H7 (cell line): ENCODE measurements at regions not wholly inside any gene's neighbourhood (a gene's known extent, or its start where the extent isn't known, plus 50 kb on each side); places are given as distances from the start of the nearest gene placed in this dataset.

Experiments used
- DNase-seq: peaks from one replicate; pipeline ENCODE4 v3.0.0; 2012
- H3K27me3 ChIP-seq: 2 replicates; pipeline ENCODE4 v1.6.0; 2011; ENCODE audit warnings: mild to moderate bottlenecking, low read length; ENCODE audit not compliant: control insufficient read depth, insufficient read depth
- H3K36me3 ChIP-seq: replicated peaks from 2 replicates; pipeline ENCODE4 v1.5.1; 2011; ENCODE audit warnings: low read length; ENCODE audit not compliant: control insufficient read depth, insufficient read depth
- H3K4me3 ChIP-seq: 2 replicates; pipeline ENCODE4 v1.5.1; 2011; ENCODE audit warnings: low read depth, mild to moderate bottlenecking, control low read depth, low read length, moderate library complexity; ENCODE audit not compliant: insufficient read depth

GRCh38 chr6:40710626-40711330, 123.6 kb upstream of the LRFN2 start:
- DNase-seq = no peak
- no peak overlapping the region for H3K4me3 ChIP-seq
- H3K36me3 ChIP-seq = no peaks in the 10 kb centered on the region

GRCh38 chr6:40708049-40708448, 120.9 kb upstream of the LRFN2 start:
- Histone ChIP-seq H3K4me3 (no peak overlapping the region), H3K36me3 (no peaks in the 10 kb centered on the region), H3K27me3 (no peaks in the 10 kb centered on the region)
- DNase-seq = no peak

More at GRCh38 chr6:40710626-40711330, 123.6 kb upstream of the LRFN2 start:
- H3K27me3 ChIP-seq = no peaks in the 10 kb centered on the region

- no peak for DNase-seq
- H3K27me3 ChIP-seq = no peaks in the 10 kb centered on the region
- no peaks in the 10 kb centered on the region for H3K36me3 ChIP-seq
- no peak overlapping the region for H3K4me3 ChIP-seq
These were observed 119.0 kb upstream of the LRFN2 start for GRCh38 chr6:40706178-40706577.

GRCh38 chr6:40705354-40705753, 118.2 kb upstream of the LRFN2 start:
- no peaks in the 10 kb centered on the region for H3K27me3 ChIP-seq
- no peak overlapping the region for H3K4me3 ChIP-seq
- DNase-seq = no peak
- no peaks in the 10 kb centered on the region for H3K36me3 ChIP-seq

DNA sequence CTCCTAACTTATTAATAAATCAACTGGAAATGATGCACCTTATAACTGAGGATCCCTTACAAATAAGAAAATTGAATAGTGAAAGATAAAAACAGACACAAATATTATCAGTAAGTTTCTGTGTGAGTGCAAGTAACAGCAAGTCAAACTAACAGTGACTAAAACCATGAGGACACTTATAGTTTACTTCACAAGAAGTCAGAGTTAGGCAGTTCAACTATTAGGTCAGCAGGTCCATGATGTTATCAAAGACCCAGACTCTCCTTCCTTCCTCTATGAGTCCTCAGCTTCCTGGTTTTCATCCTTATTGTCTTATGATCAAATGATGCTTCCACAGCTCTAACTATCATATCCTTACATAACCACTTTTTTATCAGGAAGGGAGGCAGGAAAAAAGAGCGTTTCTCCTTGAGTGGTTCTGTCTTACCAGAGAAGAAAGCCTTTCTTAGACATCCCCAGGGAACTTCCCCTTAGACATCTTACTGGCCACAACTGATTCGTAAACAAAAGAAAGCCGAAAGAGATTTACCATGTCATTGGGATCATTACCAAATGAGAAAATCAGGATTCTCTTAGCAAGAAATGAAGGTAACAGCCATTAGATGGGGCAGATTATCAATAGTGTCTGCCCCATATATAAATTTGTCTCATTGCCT, 114.3 kb upstream of the LRFN2 start:
- H3K36me3 ChIP-seq = no peaks in the 10 kb centered on the region

GRCh38 chr6:40700006-40700580, 112.9 kb upstream of the LRFN2 start:
- Histone ChIP-seq H3K36me3 (no peaks in the 10 kb centered on the region), H3K4me3 (no peak overlapping the region), H3K27me3 (no peaks in the 10 kb centered on the region)
- DNase-seq = no peak

More for the DNA sequence above, 114.3 kb upstream of the LRFN2 start:
- no peaks in the 10 kb centered on the region for H3K27me3 ChIP-seq
- H3K4me3 ChIP-seq = no peak overlapping the region
- no peak for DNase-seq

DNA sequence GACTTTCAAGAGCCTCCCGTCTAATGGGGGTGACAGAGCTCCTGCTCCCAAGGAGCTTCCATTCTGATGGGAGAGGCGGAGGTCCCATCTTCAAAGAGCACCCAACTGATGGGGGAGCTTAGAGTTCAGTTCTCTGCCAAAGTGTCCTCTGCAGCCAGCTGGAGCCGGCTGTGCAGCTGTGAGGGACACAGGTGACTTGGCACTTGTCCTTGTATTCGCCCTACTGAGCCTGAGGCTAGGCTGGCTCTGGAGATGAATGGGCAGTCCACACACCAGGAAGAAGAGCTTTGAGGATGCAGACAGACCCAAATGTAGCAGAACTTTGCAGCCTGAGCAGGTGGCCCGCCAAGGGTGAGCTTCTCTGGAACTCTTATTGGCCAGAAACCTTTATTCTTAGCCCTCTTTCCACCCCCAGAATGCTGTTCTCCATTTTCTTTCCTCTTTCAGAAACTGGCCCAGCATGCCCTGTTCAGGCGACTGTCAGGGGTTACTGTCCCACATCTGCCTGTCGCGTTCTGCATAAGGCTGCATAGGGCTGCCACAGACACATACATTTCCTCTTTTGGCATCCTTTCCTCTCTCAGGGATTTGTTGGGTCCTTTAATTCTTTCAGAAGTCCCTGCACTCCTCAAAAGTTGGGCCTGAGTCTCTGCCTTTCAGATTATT, 108.7 kb upstream of the LRFN2 start:
- Histone ChIP-seq H3K36me3 (no peaks in the 10 kb centered on the region), H3K27me3 (no peaks in the 10 kb centered on the region), H3K4me3 (no peak overlapping the region)
- DNase-seq = no peak

DNA sequence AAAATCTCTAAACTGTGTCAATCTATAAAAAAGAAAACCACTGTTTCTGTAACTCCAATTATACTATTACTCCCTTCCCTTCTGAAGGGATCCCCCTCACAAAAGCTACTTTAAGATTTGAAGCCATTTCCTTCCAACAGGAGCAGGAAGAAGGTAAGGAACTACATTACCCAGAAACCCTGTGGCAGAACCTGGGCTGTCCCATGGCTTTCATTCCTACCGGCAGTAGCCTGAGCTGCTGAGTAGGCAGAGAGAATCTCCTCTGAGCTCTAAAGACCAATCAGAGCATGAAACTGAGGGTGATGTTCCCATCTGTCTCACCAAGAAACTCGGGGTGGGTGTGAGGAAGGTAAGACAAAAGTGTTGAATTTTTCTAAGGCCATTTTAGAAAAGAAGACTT, 108.0 kb upstream of the LRFN2 start:
- DNase-seq = peak; percentile 71
- no peaks in the 10 kb centered on the region for H3K27me3 ChIP-seq
- H3K36me3 ChIP-seq = no peaks in the 10 kb centered on the region
- H3K4me3 ChIP-seq = no peak overlapping the region

DNA sequence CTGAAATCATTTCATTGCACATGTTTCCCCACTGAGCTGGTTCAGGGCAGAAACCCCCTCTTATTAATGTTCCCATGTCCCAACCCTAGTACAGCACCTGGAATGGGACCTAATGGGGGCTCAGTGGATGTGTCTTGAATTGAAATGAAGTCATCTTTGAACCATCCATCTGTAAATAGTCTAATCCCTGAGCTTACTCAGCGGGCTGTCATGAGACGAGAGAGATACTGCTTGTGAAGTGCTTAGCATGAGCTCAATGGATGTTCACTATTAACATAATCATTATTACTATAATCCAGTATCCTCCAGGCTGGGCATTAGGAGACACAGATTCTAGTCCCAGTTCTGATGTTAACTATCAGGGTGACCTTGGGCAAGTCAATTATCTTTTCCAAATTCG, 106.6 kb upstream of the LRFN2 start:
- Histone ChIP-seq H3K4me3 (no peak overlapping the region), H3K36me3 (no peaks in the 10 kb centered on the region), H3K27me3 (no peaks in the 10 kb centered on the region)
- no peak for DNase-seq

DNA sequence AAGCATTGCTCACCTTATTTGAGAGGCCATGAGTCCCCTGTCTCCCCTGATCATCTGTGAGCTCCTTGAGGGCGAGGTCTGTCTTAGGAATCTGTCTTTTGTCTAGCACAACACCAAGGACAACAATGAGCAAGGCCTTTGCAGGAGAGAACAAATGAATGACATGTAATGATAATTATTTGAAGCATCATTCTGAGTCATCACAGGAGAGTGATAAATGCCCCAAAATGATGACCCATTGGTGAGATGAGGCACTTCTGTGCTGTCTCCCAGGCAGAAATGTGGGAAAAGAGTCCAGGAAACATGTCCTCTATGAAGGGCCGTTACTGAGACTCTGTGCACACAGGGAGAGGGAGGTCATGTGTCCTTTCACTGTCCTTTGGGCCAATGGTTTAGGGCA, 105.2 kb upstream of the LRFN2 start:
- no peaks in the 10 kb centered on the region for H3K27me3 ChIP-seq
- DNase-seq = no peak
- no peak overlapping the region for H3K4me3 ChIP-seq
- no peaks in the 10 kb centered on the region for H3K36me3 ChIP-seq

GRCh38 chr6:40689185-40689584, 102.0 kb upstream of the LRFN2 start:
- DNase-seq = no peak
- no peaks in the 10 kb centered on the region for H3K27me3 ChIP-seq
- H3K36me3 ChIP-seq = no peaks in the 10 kb centered on the region
- no peak overlapping the region for H3K4me3 ChIP-seq

GRCh38 chr6:40688214-40688761, 101.1 kb upstream of the LRFN2 start:
- Histone ChIP-seq H3K27me3 (no peaks in the 10 kb centered on the region), H3K36me3 (no peaks in the 10 kb centered on the region), H3K4me3 (no peak overlapping the region)
- DNase-seq = no peak

DNA sequence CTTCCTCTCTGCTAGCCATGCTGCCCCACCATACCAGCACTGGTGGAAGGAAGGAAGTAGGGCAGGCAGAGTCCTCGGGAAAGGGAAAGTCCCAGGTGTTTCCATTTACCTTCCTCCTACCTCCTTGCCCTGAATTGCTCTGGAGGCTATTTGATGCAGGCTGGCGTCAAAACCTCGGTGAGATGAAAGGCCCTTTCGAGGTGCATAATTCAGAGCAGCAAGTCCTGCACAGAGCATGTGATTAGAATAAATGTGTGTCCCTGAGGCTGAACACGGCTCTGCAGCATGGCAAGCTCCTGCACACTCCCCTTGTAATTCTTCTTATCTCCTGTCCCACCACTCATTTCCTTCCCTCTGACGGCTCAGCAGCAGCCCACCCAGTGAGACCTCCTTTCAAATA, 98.7 kb upstream of the LRFN2 start:
- no peak for DNase-seq
- H3K27me3 ChIP-seq = no peaks in the 10 kb centered on the region
- H3K4me3 ChIP-seq = no peak overlapping the region
- no peaks in the 10 kb centered on the region for H3K36me3 ChIP-seq

DNA sequence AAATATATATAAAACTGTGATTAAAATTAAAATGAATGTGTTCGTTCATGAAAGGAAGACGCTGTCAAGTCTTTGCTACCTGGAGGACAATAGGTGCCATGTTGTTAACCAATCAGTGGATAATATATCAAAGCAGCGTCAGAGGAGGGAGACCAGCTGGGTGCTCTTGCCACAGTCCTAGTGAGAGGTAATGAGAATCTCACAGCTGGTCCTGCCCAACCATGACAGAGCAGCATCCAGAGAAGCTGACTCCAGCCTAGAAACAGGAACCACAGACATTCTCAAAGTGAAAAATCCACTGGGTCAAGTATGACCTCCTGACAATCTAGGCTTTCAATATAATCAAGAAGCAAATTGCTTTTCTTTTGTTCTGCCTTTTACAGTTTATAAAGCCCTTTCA, 94.5 kb upstream of the LRFN2 start:
- DNase-seq = no peak
- no peak overlapping the region for H3K4me3 ChIP-seq

GRCh38 chr6:40678941-40679340, 91.8 kb upstream of the LRFN2 start:
- Histone ChIP-seq H3K4me3 (no peak overlapping the region), H3K27me3 (no peaks in the 10 kb centered on the region), H3K36me3 (no peaks in the 10 kb centered on the region)
- no peak for DNase-seq

More for the DNA sequence above, 94.5 kb upstream of the LRFN2 start:
- Histone ChIP-seq H3K36me3 (no peaks in the 10 kb centered on the region), H3K27me3 (no peaks in the 10 kb centered on the region)
